Hematopoietic multipotent progenitor cell treated with erythropoietin and hydrocortisone succinate and interleukin-3 and kit ligand, for 6 days (in vitro differentiated cells): ENCODE measurements at regions not wholly inside any gene's neighbourhood (a gene's known extent, or its start where the extent isn't known, plus 50 kb on each side); places are given as distances from the start of the nearest gene placed in this dataset.

Experiments
- DNase-seq: peaks from one replicate; pipeline ENCODE4 v3.0.0-alpha.2; 2015

DNA sequence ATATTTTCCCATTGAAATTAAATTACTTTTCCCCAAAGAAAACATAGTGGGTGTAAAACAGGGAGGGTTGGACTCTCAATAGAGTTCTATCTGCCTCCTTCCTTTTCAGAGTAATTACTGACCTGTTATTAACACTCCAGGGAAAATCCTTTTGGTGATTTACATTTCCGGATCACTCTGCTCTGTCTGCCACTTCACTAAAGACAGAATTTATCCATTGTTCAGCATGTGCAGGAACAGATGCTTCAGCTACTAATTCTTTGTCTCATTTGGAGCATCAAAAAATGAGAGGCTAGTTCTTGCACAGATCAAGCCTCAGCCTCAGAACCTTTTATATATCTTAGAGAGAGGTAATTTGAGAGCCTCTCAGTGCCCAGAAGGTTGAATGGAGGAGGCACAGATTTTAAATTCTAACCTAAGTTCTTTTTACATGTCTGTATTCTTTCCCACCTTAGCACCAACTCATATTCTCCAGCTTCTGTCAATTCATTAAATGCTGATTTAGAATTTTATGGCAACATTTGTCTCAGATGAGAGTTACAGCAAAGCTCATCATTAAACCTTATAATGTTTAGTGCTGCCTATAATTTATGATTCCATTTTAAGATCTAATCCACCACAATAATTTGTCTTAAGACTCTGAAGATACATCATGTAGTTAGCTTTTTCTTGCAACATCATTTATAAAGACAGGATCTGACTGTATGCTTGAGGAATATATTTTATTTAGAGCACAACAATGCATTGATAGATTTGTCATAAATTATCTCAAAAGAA lies 1494.4 kb downstream of the STIM2 start:
- DNase-seq, result no peak

DNA sequence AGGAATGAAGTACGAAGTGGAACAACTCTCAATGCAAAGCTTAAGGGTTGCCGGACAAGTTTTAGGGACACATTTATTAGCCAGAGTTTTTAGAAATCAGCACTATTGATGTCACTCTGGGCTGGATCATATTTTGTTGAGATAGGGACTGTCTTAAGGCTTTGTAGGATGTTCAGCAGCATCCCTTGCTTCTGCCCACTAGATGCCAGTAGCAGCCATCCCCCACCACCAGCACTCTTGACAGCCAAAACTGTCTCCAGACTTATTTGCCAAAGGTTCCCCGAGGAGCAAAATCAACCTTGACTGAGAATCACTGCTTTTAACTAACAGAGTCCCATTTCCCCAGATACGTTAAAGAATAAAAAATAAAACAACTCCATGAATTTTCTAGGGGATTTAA lies 1497.3 kb downstream of the STIM2 start:
- DNase-seq, result no peak

DNA sequence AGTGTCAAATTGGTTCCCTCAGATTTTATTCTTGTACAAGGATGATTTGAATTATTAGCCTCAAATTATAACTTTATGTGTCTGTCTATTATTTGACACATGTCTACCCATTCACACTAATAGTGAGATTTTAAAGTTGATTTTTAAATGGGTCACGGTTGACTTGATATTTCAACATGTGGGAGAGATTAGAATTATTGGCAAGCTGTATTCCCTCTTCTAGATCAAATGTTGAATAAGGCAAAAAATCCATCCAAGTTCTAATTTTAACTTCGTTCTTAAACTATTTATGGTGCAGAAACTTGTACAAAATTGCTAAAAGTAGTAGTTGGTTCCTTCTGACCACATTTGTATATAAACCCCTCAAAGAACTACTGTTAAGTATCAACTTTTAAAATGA lies 1498.0 kb downstream of the STIM2 start:
- no peak for DNase-seq

DNA sequence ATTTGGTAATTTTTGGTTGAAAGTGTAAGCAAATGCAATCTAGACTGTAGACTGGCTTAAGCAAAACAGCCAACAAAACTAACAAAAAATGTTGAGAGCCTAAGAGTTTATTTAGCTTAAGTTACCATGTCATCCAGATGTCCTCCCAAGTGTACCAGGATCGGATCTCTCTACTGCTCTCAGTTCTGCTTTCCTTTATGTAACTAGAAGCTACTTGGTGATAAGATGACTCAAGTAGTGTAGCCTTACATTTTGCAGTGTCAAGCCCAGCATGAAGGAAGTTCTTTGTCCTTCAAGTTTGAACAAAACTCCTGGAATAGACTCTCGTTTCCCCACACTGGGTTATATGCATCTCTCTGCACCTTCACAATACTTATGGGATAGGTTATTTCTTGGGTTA lies 1500.0 kb downstream of the STIM2 start:
- DNase-seq, result no peak

DNA sequence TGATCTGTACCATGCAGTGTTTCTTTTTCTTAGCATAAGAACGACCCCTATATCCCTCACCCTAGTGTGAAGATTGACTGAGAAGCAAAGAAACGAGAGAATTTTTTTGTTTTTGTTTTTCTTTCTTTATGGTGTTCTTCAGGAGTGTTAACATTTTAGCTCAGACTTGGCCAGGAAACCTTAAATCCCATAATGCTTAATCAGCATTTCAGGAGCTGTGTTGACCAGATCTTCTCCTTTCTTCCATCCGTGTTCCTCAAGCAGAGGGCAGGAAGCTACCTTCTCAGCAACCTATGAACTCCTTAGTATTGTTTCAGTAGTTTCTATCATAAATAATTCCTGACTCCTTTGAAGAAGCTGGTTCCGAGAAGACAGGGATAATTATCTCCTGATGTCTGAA lies 1501.5 kb downstream of the STIM2 start:
- DNase-seq, result no peak

DNA sequence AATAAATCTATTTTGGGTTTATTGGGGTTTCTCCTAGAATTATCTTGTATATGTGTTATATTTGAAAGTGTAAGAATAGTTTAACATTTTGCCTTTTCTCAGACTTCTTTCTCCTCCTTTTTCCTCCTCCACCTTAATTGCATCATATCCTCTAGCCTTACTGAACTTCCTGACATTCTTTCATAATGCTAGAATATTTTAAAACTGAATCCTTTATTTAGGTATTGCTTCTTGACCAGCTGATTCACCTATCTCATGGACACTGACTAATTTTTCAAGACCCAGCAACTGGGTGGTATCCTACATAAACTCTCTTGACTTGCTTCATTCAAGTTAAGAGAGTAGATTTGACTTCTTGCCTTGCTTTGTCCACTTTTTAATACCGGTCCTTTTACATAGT lies 1508.9 kb downstream of the STIM2 start:
- no peak for DNase-seq

DNA sequence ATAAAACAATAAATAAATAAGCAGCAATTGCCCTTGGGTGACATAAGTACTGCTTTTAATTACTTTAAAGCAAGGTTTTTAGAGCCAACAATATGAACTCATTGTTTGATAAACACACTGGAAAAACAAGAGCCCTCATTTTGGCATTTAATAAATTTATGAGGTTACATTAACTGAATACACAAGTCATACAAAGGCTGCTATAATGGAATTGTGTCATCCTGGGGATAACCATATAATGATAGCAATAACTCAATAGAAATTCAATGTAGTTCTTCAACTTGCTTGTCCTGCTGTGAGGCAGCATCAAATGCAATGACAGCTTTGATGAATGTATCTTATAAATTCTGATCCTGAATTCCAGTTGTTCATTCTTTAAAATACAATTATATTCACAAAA lies 1512.5 kb downstream of the STIM2 start:
- no peak for DNase-seq

DNA sequence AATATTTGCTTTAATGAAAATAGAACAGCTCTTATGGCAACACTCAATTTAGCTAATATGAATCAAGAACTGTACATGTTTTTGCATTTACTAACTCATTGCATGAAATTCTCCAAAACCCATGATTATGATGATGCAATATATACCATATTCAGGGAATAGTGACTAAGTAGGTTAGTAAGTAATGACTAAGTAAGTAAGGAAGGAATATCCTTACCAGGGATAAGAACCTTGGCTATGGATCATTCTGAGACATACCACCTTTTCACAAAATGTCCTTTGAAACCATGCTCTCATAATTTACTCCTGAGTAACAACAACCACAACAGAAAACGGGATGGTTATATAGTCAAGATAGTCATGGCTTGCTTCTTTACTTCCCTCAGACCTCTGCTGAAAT lies 1513.0 kb downstream of the STIM2 start:
- DNase-seq, result no peak

DNA sequence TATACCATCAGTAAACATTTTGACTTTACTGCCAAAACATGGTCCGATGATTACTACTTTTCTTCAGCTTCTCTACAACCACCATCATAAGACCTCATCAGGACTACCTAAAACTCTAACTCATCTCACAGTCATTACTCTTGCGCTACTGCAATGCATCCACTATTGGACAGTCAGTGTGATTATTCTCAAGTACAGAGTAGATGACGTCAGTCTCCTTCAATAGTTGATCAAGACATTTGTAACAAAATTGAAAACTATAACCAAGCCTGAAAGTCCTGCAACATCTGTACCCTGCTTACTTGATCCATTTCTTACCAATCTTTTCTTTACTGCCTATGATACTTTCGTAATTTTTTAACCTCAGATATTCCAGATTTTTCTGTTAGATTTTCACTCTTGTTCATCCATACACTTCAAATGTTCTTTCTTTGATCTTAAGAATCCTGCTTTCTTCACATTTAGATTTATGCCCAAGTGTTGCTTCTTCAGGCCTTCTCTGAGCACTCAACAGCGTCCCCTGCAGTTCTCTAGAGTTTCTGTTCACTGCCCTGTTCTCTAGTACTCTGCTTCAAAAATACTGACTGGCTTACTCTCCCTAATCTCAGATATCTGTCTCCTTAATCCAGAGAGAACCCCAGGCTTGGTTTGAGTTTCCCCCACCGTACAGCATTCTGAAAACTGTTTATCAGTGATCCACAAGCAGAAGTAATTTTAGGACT lies 1517.6 kb downstream of the STIM2 start:
- DNase-seq, result no peak

DNA sequence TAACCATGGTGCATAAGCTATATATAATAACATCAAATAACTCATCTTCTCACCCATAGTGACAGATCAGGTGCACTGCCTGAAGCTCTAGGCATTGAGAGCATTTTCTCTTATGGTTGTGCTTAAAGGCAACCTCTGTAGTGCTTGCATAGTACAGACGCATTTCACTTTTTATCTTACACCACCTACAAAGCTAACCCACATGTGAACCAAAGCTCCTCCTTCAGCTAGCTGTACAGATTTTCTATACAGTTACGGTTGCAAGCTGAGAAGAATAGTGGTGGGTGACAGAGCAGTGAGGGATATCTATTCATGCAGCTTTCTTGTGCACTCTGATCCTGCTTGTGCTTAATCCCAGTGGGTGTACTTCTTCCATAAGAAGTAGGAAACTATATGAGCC lies 1525.2 kb downstream of the STIM2 start:
- no peak for DNase-seq

DNA sequence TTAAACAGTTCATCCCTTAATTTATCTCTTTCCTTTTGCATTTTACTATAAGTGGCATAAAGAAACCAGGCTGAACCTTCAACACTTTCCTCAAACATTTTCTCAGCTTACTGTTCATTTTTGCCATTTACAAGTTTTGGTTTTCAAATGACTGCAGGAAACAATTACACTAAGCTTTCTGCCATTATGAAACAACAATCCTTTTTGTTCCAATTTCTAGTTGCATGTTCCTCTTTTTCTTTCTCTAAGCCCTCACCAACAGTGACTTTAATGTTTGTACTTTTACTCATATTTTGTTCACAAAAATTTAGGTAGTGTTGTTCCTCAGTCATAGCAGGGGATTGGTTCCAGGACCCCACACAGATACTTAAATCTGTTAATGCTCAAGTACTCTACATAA lies 1526.1 kb downstream of the STIM2 start:
- no peak for DNase-seq

DNA sequence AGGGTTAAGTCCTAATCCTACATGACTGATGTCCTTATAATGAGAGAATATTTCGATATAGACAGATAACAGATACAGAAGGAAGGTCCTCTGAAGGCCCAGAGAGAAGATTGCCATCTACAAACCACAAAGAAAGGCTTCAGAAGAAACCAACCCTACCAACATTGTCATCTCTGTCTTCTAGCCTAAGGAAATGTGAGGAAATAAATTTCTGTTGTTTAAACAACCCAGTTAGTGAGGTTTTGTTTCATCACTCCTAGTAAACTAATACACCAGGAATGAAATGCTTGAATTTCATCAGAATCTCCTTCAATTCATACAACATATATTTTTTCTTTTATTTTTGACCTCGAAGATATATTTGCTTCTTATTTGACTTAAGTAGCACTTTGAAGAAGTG lies 1527.8 kb downstream of the STIM2 start:
- no peak for DNase-seq

DNA sequence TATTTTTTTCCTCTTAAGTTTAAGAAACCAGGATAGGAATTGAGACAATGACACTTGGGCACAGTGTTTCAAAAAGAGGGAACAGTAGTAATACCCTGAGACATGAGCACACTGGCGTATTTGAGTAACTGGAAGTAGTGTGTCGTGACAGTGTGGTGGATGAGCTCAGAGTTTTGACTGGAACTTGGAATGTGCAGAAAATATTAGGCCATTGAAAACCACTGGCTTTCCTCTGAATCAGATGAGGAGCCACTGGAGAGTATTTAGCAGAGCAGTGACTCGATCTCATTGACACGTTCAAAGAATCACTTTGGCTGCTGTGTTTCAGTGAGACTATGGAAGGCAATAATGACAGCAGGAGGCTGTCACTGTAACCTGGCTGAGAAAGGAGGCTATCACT lies 1531.2 kb downstream of the STIM2 start:
- no peak for DNase-seq

DNA sequence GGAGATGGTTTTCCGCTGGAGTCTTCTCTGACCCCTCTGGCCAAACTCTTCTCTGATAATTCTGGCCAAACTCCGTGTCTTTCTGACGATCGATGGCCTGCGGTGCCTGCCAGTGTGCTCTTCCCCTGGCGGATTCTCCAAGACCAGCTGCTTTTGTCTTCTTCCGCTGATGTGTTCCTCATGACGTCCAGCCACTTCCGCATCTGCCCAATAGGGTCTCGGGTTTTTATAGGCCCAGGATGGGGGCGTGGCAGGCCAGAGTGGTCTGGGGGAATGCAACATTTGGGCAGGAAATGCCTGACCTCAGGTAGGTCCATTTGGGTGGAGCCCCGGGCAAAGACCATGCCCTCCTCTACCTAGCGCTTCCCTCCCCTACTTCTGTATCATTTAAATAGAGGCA lies 1542.1 kb downstream of the STIM2 start:
- no peak for DNase-seq

DNA sequence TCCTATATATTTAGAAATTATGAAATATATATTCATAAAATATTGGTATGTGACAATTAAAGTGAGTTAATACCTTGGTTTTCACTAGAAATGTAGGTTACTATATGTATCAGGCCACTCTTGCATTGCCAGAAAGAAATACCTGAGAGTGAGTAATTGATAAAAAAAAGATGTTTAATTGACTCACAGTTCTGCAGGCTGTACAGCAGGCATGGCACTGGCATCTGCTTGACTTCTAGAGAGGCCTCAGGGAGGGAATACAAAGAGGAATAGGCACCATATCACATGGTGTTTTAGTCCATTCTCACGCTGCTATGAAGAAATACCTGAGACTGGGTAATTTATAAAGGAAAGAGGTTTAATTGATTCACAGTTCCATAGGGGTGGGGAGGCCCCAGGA lies 1560.6 kb downstream of the STIM2 start:
- DNase-seq, result no peak

DNA sequence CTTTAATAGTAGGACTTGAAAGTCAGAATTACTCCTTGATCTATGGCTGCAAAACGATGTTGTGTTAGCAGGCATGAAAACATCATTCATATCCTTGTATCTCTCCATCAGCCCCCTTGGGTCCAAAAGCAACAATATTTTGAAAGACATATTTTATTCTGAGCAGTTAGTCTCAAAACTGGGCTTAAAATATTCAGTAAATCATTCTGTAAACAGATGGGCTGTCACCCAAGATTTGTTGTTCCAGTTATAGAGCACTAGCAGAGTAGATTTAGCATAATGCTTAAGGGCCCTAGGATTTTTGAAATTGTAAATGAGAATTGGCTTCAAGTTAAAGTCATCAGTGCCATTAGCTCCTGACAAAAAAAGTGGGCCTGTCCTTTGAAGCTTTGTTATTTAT lies 1565.6 kb downstream of the STIM2 start:
- no peak for DNase-seq

DNA sequence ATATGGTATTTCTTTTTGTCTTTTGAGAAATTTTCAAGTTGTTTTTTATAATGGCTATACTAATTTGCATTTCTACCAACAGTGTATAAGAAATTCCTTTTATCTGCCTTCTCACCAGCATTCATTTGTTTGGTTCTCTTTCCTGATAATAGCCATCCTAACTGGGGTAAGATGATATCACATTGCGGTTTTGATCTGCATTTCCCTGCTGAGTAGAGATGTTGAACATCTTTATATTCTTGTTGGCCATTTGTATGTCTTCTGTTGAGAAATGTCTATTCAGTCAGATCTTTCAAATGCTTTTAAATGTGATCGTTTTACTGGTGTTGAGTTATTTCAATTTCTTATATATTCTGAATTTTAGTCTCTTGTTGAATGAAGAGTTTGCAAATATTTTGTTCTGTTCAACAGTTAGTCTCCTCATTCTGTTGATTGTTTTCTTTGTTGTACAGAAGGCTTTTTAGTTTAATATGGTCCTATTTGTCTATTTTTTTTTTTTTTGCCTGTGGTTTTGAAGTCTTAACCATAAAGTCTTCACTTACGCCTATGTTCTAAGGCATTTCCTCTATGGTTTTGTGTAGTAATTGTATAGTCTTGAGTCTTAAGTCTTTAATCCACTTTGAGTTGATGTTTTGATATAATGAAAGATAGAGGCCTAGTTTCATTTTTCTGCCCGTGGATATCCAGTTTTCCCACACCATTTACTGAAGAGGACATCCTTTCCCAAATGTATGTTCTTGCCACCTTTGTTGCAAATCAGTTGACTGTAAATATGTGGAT lies 1566.9 kb downstream of the STIM2 start:
- no peak for DNase-seq

DNA sequence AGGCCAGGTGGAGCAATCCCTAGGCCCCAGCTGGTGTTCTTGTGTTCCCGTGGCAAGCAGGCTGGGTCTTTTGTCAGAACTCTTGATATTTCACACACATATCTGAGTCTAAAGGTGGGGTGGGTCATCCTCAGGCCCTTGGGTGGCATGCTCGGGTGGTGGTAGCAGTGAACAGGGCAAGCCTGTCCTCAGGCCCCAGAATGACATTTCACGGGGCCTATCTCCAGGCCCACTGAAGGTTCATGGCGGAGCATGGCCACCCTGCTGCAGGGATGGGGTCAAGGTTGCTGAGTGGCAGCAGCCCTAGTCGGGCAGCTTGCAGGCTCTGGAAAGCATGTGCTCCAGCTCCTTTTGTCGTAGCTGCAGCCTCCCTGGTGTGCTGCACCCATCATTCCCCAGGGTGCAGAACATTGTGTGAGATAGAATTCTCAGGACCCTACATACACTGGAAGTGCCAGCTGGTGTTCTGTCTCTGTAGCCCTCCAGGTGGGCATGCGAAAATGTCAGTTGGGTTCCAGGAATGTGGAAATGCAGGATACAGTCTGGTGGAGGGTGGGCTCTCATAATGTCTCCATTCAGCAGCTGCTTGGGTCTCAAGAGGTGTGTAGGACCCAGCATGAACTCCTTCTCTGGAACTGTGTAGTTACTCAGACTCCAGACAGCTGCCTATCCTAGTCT lies 1571.8 kb downstream of the STIM2 start:
- no peak for DNase-seq

DNA sequence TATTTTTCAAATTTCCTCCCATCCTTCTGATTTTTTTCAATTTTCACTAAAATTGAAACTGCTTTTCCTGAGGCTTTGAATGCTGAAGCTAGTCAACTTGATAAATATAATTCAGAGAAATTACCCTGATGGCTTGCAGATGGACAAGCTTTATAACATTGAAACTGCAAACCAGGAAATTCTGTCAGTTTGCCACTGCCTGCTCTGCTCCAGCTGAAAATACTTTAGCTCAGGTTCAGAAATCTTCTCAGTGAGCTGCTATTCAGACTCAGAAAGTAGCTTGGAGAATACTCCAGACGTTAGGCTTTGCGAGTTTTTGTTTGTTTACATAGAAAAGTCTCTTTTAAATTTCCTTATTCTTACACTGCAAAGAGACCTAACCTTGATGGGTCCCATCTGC lies 1574.7 kb downstream of the STIM2 start:
- no peak for DNase-seq

DNA sequence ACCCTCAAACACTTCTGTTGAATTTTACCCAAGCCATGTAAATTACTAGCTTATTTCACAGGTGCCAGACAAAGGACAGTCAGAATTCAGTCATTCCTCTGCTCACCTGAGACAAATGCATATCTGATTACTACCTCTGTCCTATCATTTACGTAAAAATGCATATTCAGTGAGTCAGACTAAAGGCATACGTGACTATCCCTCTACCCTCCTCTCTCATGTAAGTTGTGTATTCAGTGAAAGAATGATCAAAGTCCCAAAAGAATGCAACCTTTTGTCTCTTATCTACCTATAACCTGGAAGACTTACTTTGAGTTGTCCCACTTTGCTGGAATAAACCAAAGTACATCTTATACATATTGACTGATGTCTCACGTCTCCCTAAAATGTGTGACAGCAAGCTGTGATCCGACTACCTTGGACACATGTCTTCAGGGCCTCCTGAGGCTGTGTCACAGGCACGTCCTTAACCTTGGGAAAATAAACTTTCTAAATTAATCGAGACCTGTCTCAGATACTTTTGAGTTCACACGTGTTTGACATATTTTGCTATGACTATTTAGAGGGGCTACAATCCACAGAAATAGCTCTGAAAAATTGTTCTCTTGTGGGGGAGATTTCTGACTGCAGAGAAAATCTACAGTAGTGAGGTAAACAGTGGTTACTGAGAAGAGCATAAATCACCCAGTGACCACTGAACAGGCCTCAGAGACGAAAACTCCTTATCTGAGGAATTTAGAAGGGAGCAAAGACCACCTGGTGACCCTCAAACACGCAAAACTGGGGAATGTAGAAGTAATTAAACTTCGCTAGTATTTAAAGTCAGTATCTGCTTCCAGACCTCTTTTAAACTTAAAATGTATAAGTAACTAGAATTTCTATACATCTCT lies 1575.8 kb downstream of the STIM2 start:
- DNase-seq, result no peak

DNA sequence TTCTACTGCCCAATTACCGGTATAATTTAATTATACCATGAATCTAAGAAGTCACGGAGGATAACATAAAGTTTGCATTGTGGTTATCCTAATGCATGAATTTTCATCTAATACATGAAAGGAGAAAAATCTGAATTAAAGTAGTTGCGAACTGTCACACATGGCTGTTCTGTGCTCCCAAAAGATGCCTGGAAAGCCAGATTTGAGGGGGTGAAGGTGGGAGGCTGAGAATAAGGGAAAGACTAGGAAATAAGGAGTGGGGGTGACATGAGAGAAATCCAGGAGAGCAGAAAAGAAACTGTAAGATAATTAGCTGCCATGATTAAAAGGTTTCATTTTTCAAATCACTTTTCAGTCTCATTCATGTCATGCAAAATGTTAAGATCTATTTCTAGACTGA lies 1582.7 kb downstream of the STIM2 start:
- no peak for DNase-seq

DNA sequence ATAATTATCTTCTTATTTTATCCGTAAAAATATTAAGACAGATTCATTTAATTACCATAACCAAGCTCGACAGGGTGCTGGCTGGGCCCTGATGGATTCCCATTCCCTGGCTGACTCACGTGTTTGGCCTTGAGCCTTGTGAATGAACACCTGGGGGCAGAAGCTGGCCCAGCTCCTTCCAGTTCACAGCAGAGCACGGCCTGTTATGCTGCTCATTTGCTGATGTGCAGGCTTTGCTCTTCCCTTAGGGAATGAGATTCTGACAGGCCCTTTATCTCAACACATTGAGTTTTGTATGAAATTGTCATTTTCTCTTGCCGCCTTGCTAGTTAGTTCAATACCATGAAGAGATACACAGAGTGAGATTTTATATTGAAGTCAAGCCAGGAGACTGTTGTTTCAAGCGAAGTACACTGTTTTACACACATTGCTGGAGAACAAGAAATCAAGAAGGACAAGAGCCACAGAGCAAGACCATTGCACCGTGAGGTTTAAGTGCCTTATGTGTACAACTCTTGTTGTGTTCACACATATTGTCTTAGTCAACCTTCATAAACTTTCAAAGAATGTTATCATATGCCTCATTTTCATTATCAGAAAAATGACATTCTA lies 1583.3 kb downstream of the STIM2 start:
- DNase-seq, result no peak
